Loucy (cell line): ENCODE measurements at regions not wholly inside any gene's neighbourhood (a gene's known extent, or its start where the extent isn't known, plus 50 kb on each side); places are given as distances from the start of the nearest gene placed in this dataset.

ENCODE experiments used
- EZH2phosphoT487 ChIP-seq: fragments of 200-600 bp; IDR thresholded peaks from 2 replicates; pipeline ENCODE4 v1.6.1; 2018; ENCODE audit warnings: antibody characterized with exemption, mild to moderate bottlenecking, moderate library complexity, borderline replicate concordance
- TF ChIP-seq, protein P1 (sequence below): fragments of 200-600 bp; sonication (generic); conservative IDR thresholded peaks from 2 replicates; pipeline ENCODE4 v1.5.1; 2014; ENCODE audit warnings: mild to moderate bottlenecking, antibody characterized with exemption, low read length

DNA sequence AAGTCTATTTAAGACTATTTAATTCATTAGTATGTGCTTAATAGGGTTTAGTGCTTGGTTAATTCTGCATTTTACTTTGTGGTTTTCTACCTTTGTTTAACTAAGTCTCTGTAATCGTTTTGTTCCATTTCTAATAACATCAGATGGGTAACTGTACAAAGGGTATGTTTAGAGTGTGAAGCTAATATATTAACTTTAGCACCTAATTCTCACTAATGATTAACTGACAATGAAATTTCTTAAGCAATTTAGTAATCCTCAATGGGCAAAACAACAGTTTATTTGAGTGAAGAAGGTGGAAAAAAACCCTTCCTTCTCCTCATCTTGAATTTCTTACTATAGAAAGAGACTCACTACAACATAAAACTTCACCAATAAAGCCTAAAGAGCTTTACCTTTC is 448.1 kb upstream of the MIR17HG start:
- TF ChIP-seq, protein P1, sequence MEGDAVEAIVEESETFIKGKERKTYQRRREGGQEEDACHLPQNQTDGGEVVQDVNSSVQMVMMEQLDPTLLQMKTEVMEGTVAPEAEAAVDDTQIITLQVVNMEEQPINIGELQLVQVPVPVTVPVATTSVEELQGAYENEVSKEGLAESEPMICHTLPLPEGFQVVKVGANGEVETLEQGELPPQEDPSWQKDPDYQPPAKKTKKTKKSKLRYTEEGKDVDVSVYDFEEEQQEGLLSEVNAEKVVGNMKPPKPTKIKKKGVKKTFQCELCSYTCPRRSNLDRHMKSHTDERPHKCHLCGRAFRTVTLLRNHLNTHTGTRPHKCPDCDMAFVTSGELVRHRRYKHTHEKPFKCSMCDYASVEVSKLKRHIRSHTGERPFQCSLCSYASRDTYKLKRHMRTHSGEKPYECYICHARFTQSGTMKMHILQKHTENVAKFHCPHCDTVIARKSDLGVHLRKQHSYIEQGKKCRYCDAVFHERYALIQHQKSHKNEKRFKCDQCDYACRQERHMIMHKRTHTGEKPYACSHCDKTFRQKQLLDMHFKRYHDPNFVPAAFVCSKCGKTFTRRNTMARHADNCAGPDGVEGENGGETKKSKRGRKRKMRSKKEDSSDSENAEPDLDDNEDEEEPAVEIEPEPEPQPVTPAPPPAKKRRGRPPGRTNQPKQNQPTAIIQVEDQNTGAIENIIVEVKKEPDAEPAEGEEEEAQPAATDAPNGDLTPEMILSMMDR: no peak
- TF ChIP-seq EZH2phosphoT487: no peak
